DND-41 (cell line): ENCODE measurements at regions not wholly inside any gene's neighbourhood (a gene's known extent, or its start where the extent isn't known, plus 50 kb on each side); places are given as distances from the start of the nearest gene placed in this dataset.

Experiments used
- EZH2 ChIP-seq: IDR thresholded peaks from 3 replicates; pipeline ENCODE4 v1.6.1; 2012; ENCODE audit warnings: borderline replicate concordance, low read depth, mild to moderate bottlenecking, moderate library complexity, low read length, inconsistent platforms; ENCODE audit not compliant: severe bottlenecking
- TF ChIP-seq, protein P1 (sequence below): IDR thresholded peaks from 2 replicates; pipeline ENCODE4 v1.5.1; 2012; ENCODE audit warnings: borderline replicate concordance, low read length, moderate library complexity, mild to moderate bottlenecking; ENCODE audit not compliant: poor library complexity, severe bottlenecking; ENCODE audit errors: extremely low read depth

DNA sequence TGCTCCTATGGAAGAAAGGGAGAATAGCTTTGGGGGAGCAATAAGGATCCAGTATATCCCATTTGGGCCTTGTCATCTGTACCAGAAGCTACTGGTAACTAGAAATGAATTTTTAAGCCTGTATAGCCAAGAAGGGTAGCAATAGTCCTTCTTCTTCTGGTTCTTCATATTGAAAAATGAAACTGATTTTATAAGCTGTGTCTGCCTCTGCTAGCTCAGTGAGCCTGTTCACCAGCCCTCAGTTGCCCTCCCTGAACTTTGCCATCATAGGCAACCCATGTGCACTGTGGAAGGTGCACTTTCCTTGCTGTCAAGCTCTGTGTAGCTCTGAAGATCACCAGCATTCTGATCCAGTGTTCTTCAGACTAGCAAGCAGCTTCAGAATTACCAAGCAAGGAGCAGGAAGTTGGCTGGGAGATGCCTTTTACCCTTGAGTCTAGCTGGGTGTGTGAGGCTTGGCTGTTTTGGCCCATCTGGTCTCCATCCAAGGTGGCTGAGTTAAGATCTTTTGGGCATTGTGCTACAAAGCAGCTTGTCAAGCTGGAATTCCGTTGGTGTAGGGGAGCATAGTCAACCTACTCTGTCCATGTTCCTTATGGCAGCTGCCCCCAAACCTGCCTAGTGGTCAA, 55.8 kb upstream of the MGAT5 start:
- TF ChIP-seq, protein P1, sequence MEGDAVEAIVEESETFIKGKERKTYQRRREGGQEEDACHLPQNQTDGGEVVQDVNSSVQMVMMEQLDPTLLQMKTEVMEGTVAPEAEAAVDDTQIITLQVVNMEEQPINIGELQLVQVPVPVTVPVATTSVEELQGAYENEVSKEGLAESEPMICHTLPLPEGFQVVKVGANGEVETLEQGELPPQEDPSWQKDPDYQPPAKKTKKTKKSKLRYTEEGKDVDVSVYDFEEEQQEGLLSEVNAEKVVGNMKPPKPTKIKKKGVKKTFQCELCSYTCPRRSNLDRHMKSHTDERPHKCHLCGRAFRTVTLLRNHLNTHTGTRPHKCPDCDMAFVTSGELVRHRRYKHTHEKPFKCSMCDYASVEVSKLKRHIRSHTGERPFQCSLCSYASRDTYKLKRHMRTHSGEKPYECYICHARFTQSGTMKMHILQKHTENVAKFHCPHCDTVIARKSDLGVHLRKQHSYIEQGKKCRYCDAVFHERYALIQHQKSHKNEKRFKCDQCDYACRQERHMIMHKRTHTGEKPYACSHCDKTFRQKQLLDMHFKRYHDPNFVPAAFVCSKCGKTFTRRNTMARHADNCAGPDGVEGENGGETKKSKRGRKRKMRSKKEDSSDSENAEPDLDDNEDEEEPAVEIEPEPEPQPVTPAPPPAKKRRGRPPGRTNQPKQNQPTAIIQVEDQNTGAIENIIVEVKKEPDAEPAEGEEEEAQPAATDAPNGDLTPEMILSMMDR = no peak
- TF ChIP-seq EZH2 = no peak
